Left forelimb (tissue), 1 donor: ENCODE measurements at regions not wholly inside any gene's neighbourhood (a gene's known extent, or its start where the extent isn't known, plus 50 kb on each side); places are given as distances from the start of the nearest gene placed in this dataset.
"Not testable (repeated sequence)": the region's sequence is repeated elsewhere in the genome, so short reads cannot be mapped to it uniquely, and the experiment has no call there.

Source experiments
- DNase-seq: peaks from one replicate; pipeline ENCODE4 v3.0.0-alpha.2; 2018; ENCODE audit warnings: low spot score

- no peak for DNase-seq
These were observed 89.6 kb upstream of the TBC1D5 start for GRCh38 chr3:17832016-17832415.

GRCh38 chr3:17831366-17831765 is 88.9 kb upstream of the TBC1D5 start:
- DNase-seq: no peak

GRCh38 chr3:17830788-17831187 is 88.4 kb upstream of the TBC1D5 start:
- no peak for DNase-seq

GRCh38 chr3:17828388-17828787 is 86.0 kb upstream of the TBC1D5 start:
- no peak for DNase-seq

- no peak for DNase-seq
These were observed 82.9 kb upstream of the TBC1D5 start for GRCh38 chr3:17825298-17825697.

- DNase-seq: no peak
These were observed 81.4 kb upstream of the TBC1D5 start for GRCh38 chr3:17823816-17824215.

GRCh38 chr3:17823036-17823435 is 80.6 kb upstream of the TBC1D5 start:
- DNase-seq: no peak

GRCh38 chr3:17820704-17821103 is 78.3 kb upstream of the TBC1D5 start:
- no peak for DNase-seq

- DNase-seq: no peak
These were observed 77.8 kb upstream of the TBC1D5 start for GRCh38 chr3:17820275-17820674.

- not testable (repeated sequence) for DNase-seq
These were observed 75.5 kb upstream of the TBC1D5 start for GRCh38 chr3:17817973-17818372.

- DNase-seq: no peak
These were observed 75.1 kb upstream of the TBC1D5 start for GRCh38 chr3:17817545-17817944.

- DNase-seq: not testable (repeated sequence)
These were observed 74.4 kb upstream of the TBC1D5 start for GRCh38 chr3:17816839-17817238.

GRCh38 chr3:17812328-17812727 is 69.9 kb upstream of the TBC1D5 start:
- DNase-seq: not testable (repeated sequence)

- DNase-seq: no peak
These were observed 69.2 kb upstream of the TBC1D5 start for GRCh38 chr3:17811646-17812045.

- no peak for DNase-seq
These were observed 68.3 kb upstream of the TBC1D5 start for GRCh38 chr3:17810759-17811158.

GRCh38 chr3:17808994-17809393 is 66.6 kb upstream of the TBC1D5 start:
- DNase-seq: no peak

GRCh38 chr3:17806876-17807275 is 64.4 kb upstream of the TBC1D5 start:
- no peak for DNase-seq

- DNase-seq: no peak
These were observed 63.8 kb upstream of the TBC1D5 start for GRCh38 chr3:17806201-17806600.

GRCh38 chr3:17805461-17805940 is 63.1 kb upstream of the TBC1D5 start:
- no peak for DNase-seq

- DNase-seq: no peak
These were observed 60.5 kb upstream of the TBC1D5 start for GRCh38 chr3:17802950-17803349.

GRCh38 chr3:17801131-17801530 is 58.7 kb upstream of the TBC1D5 start:
- no peak for DNase-seq

- DNase-seq: no peak
These were observed 57.8 kb upstream of the TBC1D5 start for GRCh38 chr3:17800232-17800631.

- no peak for DNase-seq
These were observed 56.9 kb upstream of the TBC1D5 start for GRCh38 chr3:17799312-17799711.

GRCh38 chr3:17798000-17798399 is 55.6 kb upstream of the TBC1D5 start:
- no peak for DNase-seq

GRCh38 chr3:17795711-17796110 is 53.3 kb upstream of the TBC1D5 start:
- DNase-seq: no peak
